ENCODE measurements at regions not wholly inside any gene's neighbourhood (a gene's known extent, or its start where the extent isn't known, plus 50 kb on each side); places are given as distances from the start of the nearest gene placed in this dataset.

DNA sequence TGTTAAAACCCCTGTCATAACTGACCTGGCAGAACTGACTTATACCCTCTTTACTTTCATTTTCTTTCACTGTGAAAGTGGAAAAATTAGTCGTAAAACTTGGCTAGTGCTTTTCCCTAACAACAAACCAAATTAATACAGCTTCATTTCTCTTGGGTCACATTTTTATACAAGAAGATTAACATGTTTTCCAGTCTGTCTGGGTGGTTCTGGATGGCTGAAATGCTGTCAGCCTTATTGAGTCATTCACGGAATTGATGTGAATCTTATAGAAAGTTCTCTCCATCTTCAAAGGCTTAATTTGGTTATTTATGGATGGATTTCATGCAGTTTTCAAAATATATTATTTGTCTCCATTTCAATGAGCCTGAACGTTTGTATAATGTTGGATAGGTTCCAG is 440.0 kb downstream of the KCTD12 start:
- no peak for DNase-seq (ENCODE audit: low read depth in 2 of 2)

DNA sequence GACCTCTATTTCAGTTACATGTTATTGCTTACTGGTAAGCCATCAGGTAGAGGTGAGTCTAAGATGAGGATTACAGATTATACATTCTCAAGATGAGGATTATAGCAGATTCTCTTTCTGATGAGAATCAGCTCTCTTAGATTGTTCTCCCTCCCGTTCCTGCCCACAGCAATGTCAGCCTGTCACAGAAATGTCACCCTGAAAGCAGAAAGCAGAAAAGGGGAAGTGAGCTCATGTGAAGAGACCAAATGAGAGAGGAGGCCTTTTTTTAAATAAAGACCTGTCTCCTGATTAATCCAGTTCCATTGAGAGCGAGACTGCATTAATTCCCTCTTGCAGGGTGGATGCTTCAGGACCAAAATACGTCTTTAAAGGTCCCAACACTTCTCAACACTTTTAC is 445.6 kb downstream of the KCTD12 start:
- no peak for DNase-seq (ENCODE audit: low read depth in 2 of 2)

DNA sequence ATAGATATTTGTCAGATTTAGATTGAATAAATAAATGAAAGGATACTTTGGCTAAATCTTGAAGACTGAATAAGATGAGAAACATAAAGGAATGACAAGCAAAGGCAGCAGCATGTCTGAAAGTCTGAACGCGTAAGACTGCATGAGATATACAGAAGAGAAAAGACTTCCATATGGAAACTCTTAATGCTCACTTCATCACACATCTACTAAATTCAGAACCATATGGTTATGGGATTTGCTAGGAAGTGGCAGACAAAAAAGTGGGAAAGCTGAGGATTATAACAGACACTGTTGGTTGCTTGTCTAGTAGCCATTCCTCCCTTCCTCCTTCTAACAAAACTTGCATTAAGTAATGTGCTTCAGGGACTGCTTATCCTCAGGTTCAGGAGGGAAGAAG is 446.7 kb downstream of the KCTD12 start:
- no peak for DNase-seq (ENCODE audit: low read depth in 2 of 2)

DNA sequence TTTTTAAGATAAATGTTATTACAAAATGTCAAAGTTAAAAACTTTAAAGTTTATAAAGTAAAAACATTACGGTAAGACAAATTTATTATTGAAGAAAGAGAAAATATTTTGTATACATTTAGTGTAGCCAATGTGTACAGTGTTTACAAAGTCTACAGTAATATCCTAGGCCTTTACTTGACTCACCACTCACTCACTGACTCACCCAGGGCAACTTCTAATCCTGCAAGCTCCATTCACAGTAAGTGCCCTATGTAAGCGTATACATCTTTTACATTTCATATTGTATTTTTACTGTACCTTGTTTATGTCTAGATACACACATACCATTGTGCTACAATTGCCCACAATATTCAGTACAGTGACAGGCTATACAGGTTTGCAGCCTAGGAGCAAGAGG is 448.2 kb downstream of the KCTD12 start:
- DNase-seq (ENCODE audit: low read depth in 2 of 2), result no peak

DNA sequence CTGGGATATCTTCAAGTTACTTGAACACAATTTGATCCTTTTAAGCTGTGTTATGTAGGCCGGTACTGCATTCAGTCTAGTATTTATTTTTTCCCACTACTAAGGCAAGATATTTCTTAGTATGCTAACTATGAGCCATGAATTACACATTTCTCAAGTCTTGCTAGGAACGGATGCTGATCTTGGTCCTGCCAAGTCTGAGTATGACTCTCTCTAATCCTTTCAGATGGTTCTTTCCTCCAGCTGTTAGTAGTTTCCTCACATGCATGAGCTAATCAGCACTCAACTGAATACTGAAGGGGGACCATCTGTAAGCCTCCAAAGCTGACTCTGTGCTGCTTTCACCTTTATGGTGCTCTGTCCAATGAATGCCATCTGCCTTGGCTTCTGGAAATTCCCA is 460.3 kb downstream of the KCTD12 start:
- DNase-seq (ENCODE audit: low read depth in 2 of 2), result no peak

DNA sequence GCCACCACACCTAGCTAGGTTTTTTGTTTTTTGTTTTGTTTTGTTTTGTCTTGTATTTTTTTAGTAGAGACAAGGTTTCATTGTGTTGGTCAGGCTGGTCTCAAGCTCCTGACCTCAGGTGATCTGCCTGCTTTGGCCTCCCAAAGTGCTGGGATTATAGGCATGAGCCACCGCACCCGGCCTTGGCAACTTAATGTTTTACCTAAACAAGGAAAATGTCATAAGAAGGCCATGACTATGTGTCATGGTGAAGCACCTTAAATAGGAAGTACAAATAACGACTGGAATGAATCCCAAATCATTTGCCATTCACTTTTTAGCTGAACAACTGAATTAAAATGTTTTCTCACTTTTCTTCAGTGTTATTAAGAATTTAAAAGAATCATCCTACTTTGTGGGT is 465.2 kb downstream of the KCTD12 start:
- DNase-seq (ENCODE audit: low read depth in 2 of 2), result no peak

DNA sequence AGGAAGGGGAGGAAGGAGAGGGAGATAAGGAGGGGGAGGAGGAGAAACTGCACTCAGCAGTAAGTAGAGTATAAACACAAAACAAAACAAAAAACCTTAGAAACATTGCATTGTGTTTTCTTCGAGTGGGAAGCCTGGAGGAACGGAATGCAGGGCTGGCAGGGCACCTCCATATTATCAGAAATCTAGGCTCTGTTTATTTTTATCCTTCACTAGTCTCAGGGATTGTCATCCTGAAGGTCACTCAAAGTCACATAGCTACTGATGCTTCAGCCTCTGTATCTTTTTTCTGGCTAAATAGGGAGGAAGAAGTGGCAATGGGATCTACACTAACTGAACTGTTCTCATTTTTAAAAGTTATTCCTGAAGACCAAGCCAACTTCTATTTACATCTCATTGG is 467.8 kb downstream of the KCTD12 start:
- no peak for DNase-seq (ENCODE audit: low read depth in 2 of 2)

DNA sequence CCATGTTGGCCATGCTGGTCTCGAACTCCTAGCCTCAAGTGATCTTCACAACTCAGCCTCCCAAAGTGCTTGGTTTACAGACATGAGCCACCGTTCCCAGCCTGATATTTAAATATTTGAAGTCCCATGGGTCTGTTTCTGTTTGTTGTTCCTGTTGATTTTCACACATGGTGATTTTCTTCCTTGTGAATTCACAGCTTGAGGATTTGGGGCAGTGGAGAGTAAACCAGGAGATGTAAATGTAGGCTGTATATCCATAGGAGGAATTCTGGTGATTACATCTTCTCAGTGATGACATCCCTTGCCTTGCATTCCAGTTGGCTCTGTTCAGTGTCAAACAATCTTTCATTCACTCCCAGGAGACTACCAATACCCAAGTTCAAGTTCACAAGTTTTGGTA is 471.9 kb downstream of the KCTD12 start:
- DNase-seq (ENCODE audit: low read depth in 2 of 2), result no peak

DNA sequence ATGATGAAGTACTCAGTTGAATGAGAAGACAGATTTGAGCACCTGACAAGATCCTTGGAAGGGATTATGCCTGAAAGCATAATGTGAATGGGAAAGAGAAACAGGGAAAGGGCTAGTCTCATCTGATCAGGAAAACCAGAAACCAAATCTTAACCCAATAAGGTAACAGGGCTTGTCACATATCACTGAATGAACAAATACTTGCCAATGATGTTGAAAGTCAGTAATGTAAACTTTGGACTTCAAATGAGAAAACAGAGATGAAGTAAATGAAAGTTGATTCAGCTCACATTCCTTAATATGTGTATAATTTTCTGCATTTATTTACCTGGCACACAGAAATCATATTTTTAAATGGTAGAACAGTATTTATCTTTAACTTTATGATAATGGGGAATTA is 480.0 kb downstream of the KCTD12 start:
- DNase-seq (ENCODE audit: low read depth in 2 of 2), result no peak

DNA sequence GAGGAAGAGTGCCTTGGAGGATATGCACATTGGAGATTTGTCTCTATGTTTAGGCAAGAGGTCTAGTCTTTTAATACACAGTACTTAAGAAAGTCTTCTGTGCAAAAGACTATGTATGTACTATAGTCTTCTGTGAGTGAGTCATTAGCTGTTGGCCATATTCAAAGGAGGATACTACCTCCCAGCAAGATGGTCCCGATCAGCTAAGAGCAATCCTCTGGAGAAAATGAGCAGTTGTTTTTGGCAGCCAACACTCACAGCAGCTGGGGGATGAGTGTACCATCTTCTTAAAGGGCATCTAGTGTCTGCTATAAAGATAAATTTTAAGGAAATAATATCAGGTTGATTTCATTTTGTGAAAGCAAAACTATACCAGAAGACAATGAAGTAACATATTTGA is 487.8 kb downstream of the KCTD12 start:
- no peak for DNase-seq (ENCODE audit: low read depth in 2 of 2)

DNA sequence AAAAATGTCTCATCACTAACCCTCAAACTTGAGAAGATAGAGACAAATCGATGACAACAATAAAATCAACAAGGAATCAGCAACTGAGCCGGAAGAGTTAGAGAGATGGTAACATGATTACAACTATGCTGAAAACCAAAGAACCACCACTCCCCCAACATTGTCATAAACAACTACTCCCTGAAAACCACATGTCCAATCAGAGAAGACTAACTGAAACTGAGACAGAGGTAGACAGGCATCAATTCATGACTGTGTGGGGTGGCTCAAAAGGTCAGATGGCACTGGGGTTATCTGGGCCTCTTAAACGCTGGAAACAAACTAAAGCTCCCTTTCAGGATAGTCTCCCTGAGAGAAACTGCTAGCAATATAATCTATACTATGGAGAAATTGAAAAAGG is 488.8 kb downstream of the KCTD12 start:
- DNase-seq (ENCODE audit: low read depth in 2 of 2), result no peak

DNA sequence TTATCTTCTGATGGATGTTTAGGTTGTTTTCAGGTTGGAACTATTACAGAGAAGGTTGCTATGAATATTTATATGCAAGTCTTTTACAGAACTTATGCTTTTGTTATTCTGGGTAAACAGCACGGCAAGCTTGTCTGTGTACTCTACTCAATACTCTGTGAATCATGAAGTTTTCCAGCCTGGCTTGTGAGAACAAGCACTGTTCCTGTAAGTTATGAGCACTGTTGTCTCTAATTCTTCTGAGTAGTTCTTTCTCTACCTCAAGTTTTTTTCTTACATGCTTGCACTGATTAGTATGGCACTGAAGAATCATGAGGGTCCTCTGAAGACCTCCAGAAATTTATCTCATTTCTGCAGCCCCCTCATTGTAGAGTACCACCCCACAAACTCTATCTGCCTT is 496.9 kb downstream of the KCTD12 start:
- no peak for DNase-seq (ENCODE audit: low read depth in 2 of 2)

DNA sequence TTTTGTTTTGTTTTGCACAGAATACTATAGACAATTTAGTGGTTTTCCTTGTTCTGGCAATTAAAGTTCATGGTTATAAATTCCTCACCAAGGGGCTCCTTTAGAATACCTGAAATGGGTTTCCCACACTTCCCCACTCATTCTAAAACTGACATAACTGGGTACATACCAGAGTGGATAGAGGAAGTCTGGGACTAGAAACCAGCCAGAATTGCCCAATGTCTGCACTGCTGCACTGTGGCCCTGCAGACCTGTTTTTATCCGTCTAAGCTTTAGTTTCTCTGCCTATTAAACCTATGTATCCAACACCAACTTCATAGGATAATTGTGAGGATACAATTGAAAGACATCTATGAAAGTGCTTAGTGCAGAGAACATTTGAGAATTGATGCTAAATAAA is 498.6 kb downstream of the KCTD12 start:
- DNase-seq (ENCODE audit: low read depth in 2 of 2), result no peak

DNA sequence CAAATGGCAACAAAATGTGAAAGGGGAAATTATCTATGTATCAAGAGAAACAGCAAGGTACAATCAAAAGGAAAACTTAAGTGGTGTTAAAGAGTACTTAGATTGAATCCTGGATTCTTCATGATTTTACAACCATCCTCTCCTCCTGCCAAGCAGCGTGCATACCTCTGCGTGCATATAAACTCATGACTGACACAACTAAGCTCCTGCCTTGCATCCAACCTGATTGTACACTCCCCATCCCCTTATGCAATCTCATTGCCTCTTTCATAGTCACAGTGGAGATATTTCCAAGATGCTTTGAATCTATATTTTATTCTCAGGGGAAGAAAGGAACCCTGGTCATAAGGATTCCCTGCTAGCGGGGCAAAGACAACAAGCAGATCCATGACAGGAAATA is 499.9 kb downstream of the KCTD12 start:
- DNase-seq (ENCODE audit: low read depth in 2 of 2), result no peak

DNA sequence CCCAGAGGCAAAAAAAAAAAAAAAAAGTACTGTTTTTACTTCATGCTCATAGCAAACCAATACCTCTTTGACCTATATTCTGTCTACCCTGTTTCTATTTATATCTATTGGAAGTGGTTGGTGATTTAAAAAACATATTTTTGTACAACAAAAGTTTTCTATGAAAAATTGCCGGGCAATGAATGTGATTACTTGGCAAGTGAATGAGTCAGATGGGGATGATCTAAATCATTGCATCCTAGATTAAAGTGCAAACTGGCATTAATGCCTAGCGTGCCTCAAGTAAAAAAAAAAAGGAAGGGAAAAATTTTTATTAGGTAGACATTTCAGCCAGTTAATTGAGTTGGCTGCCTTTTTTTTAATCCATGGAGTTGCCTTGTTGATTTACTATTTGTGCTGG is 500.6 kb downstream of the KCTD12 start:
- DNase-seq (ENCODE audit: low read depth in 2 of 2), result no peak

DNA sequence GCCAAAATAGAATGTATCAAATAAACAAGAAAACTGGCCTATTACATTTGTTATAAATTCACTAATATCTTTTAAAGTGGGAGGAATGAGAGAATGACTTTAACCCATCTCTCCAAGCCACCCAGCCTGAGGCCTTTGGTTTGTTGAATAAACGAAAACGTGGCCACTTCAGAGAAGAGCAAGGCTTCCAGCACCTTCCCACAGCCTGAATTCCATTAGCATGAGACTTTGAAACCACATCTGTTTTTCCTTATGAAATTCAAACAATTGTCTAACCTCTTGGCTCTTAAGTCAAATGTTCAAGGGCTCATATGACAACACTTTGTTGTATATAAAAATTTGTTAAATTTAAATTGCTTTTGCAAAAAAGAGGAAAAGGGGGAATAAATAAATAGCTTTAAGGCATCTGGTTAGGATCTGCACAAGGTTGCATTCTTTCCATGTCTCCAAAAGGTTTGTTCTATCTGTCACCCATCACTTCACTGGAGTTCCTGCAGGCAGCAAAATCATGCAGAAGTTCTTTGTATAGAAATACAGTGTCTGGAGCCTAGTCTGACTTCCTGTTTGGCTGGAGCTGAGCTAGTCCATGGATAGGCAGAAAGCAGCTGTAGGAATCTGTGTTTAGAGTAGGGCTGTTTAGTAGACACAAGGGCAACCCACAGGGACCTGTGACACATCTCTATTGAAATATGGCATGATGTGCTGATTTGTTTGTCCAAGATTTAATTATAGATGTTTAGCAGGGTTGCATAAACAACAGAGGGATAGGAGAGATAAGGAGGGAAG is 502.3 kb downstream of the KCTD12 start:
- no peak for DNase-seq (ENCODE audit: low read depth in 2 of 2)

DNA sequence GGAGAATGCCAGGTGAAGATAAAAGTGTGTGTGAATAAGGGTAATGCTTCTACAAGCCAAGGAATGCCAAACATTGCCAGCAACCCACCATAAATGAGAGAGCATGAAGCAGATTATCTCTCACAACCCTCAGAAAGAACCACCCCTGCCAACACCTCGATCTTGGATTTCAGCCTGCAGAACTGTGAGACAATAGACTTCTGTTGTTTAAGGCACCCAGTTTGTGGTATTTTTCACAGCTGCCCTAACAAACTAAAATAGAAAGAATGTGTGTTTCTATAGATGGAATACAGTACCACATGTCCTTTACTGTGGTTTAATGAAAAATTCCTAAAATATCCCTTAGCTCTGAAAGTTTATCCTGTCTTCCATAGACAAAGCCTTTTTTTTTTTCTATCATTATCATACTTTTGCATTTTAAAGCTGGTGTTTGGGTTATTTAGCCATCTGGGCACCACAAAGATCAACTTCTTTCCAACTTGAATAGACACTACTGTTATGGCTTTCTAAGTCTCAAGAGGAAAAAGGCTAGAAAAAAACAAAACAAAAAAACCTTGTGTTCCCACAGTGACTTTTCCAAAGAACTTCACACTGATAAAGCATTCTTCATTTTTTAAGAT is 505.6 kb downstream of the KCTD12 start:
- no peak for DNase-seq (ENCODE audit: low read depth in 2 of 2)

DNA sequence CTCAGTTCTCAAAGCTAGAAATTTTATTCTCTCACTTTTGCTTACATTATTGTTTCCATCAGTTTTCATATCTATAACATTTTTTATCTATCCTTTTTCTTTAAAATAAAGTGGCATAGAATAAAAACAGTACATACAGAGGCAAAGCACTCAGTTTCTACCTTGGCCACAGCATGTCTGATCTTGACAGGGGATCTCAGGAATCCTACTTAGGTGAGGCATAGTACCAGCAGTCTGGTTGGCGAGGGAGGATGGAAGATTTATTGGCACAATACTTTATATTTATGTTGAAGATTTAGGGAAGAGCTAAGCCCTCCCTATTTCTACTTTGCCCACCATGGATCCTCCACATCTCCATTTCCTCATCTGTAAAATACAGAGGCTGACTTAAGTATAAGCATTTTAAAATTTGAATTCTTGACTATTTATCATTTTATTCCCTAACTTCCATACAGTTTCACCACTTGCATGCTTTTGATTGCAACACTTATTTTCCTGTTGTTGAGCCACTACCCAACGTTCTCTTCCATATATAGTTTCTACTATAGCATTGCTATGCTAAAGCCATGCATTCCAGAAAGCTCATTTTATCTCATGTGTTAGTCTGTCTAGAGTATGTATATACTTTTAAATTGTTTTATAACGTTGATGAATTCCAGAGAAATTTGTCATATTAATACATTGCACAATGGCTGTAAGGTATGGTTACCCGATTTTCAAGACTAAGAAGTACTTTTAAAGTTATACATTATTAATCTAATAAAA is 506.7 kb downstream of the KCTD12 start:
- DNase-seq (ENCODE audit: low read depth in 2 of 2), result no peak

DNA sequence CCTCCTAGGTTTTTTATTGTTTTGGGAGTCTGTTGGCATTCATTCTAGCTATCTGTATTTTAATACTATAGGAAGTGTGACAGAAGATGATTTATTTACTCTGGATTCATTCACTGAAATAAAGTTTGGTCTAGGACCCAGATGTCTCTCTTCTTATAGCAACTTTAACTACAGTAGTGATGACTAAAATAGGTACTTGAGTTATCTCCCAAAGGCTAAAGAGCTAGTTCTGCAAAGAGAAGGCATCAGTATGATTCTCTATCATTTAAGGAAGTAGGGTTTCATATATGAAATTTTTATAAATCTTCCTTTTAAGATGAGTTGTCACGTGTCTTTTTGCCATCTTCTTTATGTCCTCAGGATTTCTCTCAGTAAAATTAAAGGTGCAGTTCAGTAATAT is 507.4 kb downstream of the KCTD12 start:
- DNase-seq (ENCODE audit: low read depth in 2 of 2), result no peak

DNA sequence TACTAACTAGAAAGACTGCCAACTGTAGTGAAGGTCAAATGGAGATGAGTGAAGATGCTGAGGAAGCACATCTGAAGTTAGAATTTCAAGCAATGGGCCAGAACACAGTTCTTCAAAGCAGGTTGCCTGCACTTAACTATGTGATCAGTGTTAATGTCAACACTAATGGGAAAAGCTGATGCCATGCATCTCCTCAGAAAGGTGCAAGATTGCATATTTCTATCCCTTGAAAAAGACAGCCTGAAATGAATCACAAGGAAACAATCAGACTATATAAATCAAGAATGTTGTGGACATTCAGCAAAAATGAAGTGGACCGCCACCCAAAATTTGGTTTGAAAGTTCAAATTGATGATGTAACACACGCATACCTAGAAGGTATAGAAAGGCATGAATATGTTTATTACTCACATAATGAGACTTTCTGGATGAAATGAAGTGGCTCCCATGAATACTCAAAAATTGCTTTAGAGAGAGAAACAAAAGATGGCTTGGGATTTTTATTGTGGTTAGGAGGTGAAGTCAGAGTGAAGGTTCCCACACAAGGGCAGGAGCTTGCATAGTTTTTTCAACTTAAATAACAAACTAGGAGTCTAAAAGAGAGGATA is 522.4 kb downstream of the KCTD12 start:
- no peak for DNase-seq (ENCODE audit: low read depth in 2 of 2)

DNA sequence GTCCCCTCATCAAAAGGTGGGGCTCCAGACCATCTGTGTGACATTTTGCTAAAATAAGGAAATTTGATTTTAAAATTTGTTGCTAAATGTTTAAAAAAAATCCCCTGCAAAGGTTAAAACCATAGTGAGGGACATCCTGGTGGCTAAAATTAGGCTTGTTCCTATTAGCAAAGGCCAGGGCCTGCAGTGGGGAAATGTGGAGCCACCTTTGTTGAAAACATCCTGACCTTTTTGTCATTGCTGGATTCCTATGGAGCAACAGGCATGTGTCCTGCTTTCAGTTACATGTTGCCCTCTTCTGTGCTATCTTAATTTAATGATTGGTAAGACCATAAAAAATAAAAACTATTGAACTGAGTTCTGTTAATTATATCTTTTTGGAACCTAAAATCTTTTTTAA is 524.3 kb downstream of the KCTD12 start:
- no peak for DNase-seq (ENCODE audit: low read depth in 2 of 2)

DNA sequence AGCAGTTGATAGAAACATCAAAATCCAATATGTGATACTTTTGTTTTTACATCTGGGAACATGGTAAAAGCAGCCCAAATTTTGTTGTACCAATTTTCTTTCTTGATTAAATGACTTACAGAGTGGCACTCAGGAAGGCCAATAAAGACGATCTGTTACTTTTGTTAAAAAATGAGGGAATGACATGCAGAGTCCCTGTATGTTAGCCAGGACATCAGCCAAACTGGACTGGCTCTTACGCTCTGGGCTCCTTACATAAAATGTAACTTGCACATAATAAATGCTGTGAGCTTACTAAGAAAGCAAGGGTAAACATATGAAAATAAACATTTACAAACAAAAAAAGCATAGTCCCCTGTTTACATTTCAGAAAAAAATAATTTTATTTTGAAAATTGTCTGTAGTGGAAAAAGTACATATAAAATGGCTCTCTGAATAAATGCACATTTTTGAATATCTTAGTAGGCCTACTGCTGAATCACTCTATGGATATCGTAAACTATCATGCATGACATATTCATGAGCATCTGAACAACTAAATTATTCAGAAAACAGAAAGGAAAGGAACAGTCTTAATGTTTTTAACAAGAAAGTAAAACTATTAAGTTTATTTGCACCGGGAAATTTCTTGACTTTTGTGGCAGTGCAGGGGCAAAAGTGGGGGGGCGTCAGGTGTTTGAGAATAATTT is 534.5 kb downstream of the KCTD12 start:
- DNase-seq (ENCODE audit: low read depth in 2 of 2), result no peak

Measured in stimulated activated CD8-positive, alpha-beta memory T cell treated with anti-CD3 and anti-CD28 coated beads, Interleukin-7, amount 100 ng/mL, for 4 hours (primary cell).